GF-D8 (cell line): ENCODE measurements at regions not wholly inside any gene's neighbourhood (a gene's known extent, or its start where the extent isn't known, plus 50 kb on each side); places are given as distances from the start of the nearest gene placed in this dataset.

Source experiments
- DNase-seq: peaks from one replicate; lab custom pipeline; 2025; lab: John Stamatoyannopoulos, UW

DNA sequence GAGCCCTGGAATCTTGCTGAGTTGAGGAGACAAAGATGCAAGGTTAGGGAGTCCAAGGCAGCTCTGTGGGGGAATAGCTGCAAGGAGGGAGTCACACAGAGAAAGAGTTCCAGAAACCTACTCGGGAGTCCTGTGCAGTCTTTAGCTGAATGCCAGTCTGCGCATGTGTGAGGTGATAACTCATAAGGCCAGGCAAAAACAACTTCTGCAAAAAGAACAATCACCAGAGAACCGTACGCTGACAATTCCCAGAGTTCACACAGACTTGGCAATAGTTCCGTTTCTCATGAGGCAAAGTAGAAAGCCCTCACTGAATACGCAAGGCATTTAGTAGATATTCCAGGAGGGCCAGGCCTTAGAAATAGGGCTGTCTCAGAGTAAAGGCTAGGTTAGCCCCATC, 135.2 kb upstream of the TAB2 start:
- DNase-seq, result no peak

DNA sequence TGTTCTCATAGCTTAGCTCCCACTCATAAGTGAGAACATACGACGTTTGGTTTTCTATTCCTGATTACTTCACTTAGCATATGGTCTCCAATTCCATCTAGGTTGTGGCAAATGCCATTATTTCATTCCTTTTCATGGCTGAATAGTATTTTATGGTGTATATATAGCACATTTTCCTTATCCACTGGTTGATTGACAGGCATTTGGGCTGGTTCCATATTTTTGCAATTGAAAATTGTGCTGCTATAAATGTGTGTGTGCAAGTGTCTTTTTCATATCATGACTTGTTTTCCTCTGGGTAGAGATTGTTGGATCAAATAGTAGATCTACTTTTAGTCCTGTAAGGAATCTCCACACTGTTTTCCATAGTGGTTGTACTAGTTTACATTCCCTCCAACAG, 133.0 kb upstream of the TAB2 start:
- no peak for DNase-seq

DNA sequence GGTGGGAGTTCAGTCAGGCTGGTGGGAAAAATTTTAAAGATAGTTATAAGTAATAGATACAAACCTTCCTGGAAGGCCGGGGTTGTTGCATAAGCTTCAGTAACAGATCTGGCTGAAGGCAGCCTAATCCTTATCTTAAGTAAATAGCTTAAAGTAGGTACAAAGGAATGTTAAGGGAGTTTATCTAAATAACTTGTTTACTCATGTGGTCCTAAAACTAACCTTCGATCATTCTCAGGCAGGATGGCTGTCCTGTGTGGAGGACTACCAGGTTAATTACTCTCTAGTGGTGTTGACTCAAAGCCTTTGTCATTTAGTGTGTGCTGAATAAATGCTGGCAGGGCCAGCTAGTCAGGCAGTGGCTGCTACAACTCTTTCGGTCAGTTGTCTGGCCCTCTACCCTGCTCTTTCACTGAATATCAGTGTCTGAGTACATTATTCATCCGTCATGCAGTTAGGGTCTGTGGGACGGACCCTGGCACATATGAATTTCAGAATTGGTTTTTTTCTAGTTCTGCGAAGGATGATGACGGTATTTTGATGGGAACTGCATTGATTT, 131.6 kb upstream of the TAB2 start:
- no peak for DNase-seq

DNA sequence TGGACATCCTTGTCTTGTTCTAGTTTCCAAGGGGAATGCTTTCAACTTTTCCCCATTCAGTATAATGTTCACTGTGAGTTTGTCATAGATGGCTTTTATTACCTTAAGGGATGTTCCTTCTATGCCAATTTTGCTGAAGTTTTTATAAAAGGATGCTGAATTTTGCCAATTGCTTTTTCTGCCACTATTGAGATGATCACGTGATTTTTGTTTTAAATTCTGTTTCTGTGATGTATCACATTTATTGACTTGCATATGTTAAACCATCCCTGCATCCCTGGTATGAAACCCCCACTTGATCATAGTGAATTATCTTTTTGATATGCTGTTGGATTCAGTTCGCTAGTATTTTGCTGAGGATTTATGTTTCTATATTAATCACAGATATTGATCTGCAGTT, 130.6 kb upstream of the TAB2 start:
- no peak for DNase-seq

DNA sequence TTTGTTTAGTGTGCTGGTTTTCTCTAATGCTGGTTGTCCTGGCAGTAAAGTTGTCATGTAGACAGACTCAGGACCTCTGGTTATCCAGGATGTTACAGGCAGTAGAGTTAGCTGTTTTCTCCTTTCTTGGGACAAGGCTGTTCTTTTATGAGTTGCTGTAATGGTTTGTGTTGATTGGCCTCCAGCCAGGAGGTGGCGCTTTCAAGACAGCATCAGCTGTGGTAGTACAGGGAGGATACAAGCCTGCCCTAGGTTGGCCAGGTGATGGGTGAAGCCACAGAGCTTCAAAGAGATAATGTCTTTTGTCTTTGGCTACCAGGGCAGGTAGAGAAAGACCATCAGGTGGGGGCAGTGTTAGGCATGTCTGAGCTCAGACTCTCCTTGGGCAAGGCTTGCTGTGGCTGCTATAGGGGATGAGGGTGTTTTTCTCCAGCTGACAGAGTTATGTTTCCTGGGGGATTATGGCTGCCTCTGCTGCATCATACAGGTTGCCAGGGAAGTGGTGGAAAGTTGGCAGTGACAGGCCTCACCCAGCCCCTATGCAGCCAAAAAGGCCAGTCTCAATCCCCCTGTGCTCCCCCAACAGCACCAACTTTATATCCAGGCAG, 127.2 kb upstream of the TAB2 start:
- DNase-seq, result no peak

DNA sequence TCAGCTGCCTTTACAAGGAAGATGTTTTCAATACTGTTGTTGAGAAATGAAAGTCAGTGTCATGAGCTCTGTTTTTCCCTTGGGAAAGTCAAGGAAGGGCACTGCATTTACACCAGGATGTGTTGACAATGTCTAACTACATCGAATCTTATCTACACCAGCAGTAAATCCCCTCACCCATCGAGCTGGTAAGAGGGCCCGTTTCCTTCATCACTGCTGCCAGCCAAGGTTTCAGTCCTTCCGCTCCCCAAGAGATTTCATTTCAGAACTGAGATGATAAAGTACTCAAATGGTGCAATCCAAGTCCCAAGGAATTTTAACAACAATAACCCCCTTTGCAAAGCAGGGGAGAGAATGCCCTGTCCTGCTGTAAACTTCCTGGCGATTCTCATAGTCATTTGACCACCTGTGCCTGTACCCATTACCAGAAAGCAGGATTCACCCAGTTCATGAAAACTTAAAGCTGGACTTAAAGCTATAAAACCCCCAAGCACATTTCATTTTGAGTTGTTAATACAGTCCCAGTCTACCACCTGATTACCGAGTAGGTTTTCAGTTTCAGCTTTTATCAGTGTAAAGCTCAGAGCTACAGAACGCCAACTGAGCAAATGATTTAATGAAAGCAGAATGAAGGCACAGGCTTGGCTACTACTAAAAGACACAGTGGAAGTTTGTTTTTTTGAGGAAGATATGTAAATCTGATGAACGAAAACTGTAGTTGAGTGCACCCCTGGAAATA, 122.5 kb upstream of the TAB2 start:
- no peak for DNase-seq

DNA sequence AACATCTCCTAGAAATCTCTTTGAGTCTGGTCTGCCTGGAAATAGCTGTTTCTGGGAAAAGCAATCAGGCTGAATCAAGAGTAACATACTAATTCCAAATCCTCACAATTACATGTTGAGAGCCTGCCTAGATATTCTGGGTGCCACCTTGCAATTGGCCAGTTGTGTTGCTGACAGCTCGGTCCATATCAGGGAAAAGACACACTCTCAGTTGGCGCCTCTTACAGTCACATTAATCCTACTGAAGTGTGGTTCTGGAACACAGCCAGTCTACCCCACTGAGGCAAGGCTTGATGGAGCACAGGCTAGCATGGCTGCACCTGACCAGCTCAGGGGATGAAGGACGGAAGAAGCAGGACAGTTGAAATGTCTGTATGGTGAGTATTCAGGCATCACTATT, 121.4 kb upstream of the TAB2 start:
- no peak for DNase-seq

DNA sequence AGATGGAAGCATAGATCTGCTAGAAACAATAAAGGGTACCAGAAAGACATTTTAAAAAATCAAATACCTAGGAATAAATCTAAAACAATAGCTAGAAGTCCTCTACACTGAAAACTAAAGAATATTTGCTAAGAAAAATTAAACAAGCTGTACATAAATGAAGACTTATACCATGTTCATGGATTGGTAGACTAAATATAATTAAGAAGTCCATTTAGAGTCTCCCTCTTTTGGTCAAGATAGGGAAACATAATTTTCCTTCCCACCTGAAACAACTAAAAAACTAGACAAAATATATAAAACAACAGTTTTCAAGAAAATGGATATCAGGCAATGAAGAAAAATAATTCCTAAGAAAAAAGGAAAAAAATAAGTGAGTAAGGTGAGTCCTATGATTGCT, 120.0 kb upstream of the TAB2 start:
- DNase-seq, result no peak

DNA sequence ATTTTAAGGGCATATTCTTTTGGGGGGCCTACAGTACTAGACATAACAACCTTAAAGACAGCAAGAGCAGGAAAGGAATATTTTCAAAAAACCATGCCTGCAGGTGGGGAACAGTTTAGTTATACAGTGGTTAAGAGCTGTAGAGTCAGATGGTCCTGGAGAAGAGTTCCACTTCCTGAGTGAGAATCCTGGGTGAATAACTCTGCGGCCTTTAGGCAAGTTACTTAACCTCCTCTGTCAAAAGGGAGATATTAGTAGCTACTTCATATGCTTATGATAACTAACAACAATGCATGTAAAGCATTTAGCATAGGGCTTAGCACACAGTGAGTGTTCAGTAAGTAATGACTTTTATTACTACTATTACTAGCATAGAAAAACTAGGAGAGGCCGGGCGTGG, 119.2 kb upstream of the TAB2 start:
- no peak for DNase-seq

DNA sequence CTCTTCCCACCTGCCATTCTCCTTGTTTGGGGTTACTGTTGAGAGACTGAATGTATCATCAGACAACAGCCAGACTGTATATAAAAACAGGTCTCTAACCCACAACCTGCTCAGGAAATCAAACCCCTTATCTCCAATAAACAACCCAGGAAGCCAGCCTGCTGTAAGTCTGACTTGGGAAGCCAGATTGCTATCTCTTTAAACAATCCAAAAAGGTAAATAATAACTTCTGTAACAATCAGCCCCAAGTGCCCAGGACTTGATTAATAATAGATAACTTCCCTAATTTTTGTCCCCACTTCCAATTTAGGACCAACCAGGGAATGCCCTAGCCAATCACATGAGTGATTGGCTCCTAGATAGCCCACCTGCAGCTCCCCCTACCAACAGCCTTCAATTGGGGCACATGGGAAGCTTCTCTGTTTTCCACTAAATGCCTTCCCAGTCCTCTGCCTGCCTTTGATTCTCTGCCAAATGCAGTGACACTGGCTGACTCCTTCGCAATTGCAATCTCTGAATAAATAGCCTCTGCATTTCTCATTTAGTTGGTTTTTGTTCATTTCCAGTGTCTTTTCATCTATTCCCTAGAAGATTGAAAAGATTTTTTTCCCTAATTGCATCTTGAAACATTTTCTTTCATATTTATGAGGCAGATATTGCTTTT, 117.1 kb upstream of the TAB2 start:
- no peak for DNase-seq

DNA sequence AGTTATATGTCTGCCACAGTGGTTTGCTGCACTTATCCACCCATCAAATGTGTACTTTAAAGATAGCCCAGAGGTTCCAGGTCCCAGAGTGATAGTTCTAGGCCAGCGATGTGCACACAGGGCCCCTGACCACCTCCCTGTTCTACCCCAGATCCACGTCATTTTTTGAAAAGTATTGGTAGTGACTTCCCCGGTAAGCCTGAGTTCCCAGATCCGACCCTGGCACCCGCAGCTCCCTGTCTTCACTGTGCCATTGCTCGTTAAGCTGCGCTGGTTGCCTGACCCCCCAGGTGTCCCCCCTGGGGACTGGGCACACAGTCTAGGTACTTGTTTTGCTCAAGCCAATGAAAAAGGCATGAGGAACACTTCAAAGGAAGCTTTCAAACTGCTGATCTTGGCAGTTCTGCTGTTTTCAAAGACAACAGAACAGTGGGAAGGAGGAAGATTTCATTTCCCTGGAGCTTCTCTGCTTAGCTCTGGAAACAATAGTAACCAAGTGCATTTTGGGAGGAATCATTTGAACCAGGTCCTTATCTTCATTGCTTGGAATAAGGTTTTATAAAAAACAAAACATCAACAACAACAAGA, 116.3 kb upstream of the TAB2 start:
- no peak for DNase-seq

DNA sequence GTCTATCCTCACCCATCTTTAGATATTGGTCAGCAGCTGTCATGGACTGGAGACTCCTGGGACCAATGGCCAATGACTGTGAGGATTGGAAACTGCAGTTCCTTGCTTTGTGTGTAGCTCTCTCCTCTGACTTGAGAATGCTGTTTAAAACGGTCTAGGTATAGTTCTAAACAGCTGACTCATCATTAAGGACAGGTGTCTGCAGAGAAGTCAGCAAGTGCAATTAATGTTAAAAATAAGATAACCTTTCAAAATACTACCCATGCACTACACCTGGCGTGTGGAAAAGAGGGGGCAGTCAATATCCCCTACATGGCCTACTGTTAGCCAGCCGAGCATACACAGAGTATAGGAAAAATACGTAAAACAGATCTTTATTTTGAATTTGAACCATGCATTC, 115.4 kb upstream of the TAB2 start:
- no peak for DNase-seq

DNA sequence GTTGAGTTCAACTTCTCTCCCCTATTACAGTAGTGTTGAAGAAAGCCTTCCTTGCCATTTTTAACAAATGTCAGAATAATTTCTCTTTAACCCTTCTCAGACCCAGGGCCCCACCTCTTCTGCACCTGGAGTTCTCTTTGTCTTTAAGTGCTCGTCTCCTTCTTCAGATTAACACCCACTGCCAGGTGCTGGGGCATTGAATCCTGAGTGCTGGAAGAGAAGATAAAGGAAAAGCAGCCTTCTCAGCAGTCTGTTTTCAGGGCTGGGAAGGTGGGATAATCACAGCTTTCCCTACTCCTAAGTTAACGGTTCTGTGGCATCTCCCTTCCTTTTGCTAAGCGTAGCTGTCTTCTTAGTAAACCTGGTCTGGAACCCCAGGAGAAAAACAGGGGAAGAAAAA, 114.6 kb upstream of the TAB2 start:
- no peak for DNase-seq

DNA sequence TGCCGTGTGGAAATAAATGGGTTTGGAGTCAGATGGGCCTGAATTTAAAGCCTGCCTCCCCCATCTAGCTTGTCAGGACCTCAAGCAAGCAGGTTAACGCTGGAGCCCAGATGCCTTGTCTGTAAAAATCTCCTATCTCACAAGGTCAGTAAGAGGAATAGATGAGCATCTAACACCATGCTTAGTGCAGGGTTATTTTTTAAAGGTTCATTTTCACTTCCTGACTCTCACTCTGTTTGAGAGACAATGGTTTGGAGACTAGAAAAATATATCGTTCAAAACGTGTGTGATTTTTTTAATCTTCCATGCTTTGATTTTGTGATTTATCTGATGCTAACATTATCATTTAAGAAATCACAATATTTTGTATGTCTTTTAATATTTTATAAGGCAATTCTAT, 114.0 kb upstream of the TAB2 start:
- no peak for DNase-seq

DNA sequence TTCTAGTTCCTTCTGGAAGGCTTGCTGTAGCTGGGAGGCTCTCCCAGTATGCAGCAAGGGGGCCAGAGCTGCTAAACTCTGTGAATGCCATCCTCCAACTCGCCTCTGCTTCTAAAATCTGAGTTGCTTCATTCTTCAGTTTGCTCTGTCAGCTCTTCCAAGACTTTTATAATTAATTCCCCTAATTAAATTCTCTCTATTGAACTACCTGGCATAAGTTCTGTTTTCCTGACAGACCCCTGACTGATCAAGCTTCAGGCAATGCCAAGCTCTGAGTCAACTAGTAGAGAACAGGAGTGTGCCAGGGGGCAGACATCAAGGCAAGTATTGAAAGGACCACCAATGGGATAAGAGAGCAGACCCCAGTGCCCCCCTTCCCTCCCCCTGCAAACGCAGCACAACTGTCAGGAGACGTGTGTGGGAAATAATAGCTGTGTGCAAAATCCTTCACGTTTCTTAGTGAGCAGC, 109.3 kb upstream of the TAB2 start:
- DNase-seq, result no peak

DNA sequence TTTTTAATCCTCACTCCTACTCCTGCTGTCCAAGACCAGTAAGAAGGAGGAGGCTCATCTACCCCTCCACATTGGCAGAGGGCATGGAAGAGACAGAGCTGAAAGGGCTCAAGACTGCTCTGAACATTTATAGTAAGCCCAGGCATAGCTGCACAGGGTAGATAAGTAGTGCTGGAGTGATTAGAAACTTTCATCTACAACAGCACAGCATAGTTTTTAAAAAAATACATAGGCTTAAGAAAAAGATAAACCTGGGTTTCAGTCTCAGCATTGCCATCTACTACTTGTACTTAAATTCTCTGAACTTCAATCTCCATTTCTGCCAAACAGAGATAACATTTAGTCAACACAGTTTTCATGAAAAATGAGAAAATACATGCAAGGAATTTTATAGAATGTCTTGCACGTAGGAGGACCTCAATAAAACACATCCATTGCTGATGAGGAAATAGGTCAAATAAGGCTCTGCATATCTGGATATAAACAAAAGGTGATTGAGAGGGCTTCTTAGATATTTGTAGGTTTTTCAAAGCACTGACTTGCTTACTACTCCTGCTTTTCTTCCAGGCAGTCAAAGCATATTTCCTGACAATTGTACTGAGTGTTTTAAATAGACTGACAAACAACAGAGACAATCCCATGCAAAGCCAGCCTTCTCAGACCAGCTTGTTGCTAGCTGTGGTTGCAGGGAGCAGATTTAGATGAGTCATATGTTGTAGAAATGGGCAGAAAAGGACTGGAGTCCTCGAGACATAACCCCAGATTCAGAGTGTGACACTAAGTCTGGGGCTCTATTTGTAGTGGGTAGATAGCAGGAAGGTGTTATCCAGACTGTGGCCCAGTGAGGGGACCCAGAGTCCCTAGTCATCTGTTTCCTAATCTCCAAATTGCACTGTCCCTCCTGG, 107.4 kb upstream of the TAB2 start:
- no peak for DNase-seq

DNA sequence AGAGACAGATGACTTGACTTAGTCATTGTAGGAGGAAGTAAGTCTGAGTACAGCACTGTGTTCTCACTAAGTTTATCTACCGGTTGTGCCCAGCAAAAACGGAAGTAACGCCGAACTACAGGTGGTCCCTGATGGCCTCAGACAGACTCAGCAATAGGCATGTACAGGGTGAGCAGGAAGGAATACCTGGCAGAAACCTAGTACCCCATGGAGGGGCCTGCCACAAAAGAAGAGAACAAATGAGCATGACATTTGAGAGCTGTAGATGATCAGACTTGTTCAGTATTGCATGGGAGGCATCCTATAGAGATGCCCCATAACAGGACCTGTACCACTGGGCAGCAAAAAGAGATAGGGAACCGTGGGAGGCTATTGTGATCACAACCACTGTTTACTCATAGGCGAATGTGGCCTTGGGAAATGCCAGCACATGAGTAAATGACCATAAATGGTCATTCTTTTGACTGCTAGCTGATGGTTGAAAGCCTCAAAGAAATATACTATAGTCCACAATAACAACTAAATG, 106.4 kb upstream of the TAB2 start:
- DNase-seq, result no peak

DNA sequence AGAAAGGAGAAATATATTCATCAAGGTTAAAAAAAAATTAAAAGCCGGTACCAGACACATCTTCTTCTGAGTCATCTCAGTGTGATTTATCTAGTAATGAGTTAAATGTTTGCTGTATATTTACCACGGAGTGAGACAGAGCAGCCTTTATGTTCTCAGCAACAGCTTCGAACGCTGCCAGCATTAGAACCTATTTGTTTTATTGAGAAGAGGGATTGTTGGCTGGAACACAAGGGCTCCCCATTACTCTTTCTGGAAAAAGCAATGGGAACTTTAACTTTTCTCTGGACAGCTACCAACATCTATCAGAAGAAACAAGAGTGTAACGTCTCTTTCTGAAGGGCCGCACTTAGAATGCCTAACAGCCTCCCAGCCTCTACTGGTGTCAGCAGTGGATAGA, 105.3 kb upstream of the TAB2 start:
- DNase-seq, result no peak

DNA sequence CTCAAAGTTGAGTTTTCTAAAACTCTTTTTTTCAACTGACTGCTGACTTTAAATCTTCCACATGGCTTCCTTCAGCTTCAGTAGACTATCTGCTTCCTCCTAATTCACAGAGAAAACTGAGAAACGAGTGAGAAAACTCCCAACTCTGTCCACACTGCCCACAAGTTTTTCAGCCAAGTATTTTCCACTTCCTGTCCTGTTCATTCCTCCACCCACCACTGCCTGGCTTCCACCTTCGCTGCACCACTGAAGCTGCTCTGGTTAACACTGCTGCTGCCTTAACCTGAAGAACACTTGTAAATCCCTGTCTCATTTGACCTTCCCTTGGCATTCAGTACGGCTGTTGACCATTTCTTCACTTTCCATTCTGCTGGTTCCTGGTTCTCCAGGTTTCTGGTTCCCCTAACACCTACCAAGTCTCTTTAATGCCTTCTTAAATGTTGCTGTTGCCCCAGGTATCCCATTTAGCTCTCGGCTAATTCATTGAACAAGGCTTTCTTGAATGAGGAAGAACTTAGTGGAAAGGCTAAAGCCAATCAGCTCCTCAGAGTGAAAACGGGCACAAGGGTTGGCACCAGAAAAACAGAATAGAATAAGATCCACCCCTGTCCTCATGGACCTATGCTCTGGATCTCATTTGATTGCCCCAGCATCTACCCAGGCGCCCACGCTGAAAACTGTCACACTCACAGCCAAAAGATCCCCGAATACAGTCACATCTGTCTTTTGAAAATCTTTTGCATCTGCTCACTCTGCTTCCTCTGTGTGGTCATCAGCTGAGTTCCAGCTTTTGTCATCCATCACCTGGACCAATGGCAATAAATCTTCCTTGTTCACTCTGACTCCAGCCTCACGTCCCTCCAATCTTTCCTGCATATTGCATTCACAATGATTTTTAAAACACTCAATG, 104.4 kb upstream of the TAB2 start:
- DNase-seq, result no peak

DNA sequence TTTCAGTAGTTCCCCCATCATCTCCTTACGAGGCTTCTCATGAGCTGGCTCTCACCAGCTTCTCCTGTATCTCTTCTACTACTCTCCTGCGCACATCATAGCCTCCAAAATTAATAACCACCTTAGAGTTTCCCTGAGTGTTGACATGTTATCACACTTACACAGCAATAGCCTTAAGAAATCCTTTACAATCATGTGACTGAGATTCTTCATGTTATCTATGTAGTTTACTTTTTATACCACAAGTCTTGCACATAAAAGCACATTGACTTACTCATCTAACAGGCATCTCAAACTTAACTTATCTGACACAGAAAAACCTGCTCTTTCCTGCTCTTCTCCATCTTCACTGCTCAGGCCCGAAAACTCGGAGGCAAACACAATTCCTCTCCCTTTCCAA, 103.7 kb upstream of the TAB2 start:
- DNase-seq, result no peak
